Neutrophil (primary cell): ENCODE measurements at regions not wholly inside any gene's neighbourhood (a gene's known extent, or its start where the extent isn't known, plus 50 kb on each side); places are given as distances from the start of the nearest gene placed in this dataset.

ENCODE experiments used
- H3K27ac ChIP-seq: fragments of 200-600 bp; sonication (generic); 2 replicates; pipeline ENCODE4 v1.5.1; 2016; ENCODE audit warnings: mild to moderate bottlenecking, moderate library complexity
- H3K27me3 ChIP-seq: fragments of 200-600 bp; sonication (generic); 2 replicates; pipeline ENCODE4 v1.6.0; 2016; ENCODE audit warnings: mild to moderate bottlenecking
- H3K36me3 ChIP-seq: fragments of 200-600 bp; sonication (generic); 2 replicates; pipeline ENCODE4 v1.5.1; 2017
- H3K4me1 ChIP-seq, 2 experiments: fragments of 200-600 bp in 1 of 2; sonication (generic) in 1 of 2; 1 replicate in 1 of 2; 2 replicates in 1 of 2; pipeline versions ENCODE4 v1.5.1 to v1.6.1; 2013 to 2016; ENCODE audit warnings: low read depth in 1 of 2, low read length in 1 of 2, mild to moderate bottlenecking in 1 of 2, moderate library complexity in 1 of 2; ENCODE audit not compliant: control insufficient read depth in 1 of 2, insufficient read depth in 1 of 2
- H3K4me3 ChIP-seq, 2 experiments: fragments of 200-600 bp in 1 of 2; sonication (generic) in 1 of 2; 1 replicate in 1 of 2; 2 replicates in 1 of 2; pipeline ENCODE4 v1.5.1; 2013 to 2016; ENCODE audit warnings: low read depth in 1 of 2, low read length in 1 of 2, mild to moderate bottlenecking in 1 of 2, moderate library complexity in 1 of 2
- H3K9me3 ChIP-seq: fragments of 200-600 bp; sonication (generic); 2 replicates; pipeline ENCODE4 v1.5.1; 2016
- CTCF ChIP-seq: fragments of 200-600 bp; sonication (generic); IDR thresholded peaks from 2 replicates; pipeline ENCODE4 v1.5.1; 2016; ENCODE audit warnings: antibody characterized with exemption

DNA sequence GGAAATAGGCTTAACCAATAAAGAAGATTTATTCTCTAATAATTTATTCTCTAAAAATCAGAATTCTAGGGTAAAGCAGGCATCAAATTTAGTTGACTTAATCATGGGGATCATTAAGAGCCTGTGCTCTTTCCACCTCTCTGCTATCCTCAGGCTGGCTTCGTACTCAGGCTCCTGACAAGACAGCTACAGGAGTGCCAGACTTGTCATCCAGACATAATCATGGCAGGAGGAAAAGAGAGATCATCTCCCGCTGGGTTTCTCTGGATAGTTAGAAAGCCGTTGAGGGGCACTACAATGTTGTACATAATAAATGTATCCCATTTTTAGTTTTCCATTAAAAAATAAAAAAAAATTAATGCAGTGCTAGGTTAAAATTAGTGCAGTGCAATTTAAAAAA, 171.9 kb downstream of the SEC61B start:
- no peak for TF ChIP-seq CTCF
- no peaks in the 10 kb centered on the region for H3K9me3 ChIP-seq
- H3K36me3 ChIP-seq = no peaks in the 10 kb centered on the region
- H3K27ac ChIP-seq = no peak overlapping the region
- no peak overlapping the region for H3K4me3 ChIP-seq
- no peaks in the 10 kb centered on the region for H3K4me1 ChIP-seq
- no peaks in the 10 kb centered on the region for H3K27me3 ChIP-seq

- TF ChIP-seq CTCF = no peak
- Histone ChIP-seq H3K4me1 (no peaks in the 10 kb centered on the region), H3K27me3 (no peaks in the 10 kb centered on the region), H3K36me3 (no peaks in the 10 kb centered on the region), H3K9me3 (no peaks in the 10 kb centered on the region), H3K27ac (no peak overlapping the region), H3K4me3 (no peak overlapping the region)
Measured at GRCh38 chr9:99398241-99398640, 176.2 kb downstream of the SEC61B start.

DNA sequence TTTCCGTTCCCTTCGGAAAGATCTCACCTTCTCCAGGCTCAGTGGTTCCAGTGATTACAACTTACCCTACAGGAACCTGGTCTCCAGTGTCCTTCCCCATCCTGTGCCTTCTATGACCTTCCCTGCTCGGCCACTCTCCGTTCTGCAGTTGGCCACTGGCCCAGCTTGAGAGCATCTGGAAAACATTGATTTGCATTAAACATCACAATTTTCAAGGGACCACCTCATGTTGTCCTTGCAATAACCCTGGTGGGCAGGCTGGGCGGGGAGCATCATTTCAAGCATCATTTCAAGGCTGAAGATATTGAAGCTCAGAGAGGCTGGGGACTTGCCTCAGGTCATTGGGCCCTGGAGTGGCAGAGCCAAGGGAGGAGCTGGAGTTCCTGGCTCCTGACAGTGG, 177.4 kb downstream of the SEC61B start:
- no peak for TF ChIP-seq CTCF

DNA sequence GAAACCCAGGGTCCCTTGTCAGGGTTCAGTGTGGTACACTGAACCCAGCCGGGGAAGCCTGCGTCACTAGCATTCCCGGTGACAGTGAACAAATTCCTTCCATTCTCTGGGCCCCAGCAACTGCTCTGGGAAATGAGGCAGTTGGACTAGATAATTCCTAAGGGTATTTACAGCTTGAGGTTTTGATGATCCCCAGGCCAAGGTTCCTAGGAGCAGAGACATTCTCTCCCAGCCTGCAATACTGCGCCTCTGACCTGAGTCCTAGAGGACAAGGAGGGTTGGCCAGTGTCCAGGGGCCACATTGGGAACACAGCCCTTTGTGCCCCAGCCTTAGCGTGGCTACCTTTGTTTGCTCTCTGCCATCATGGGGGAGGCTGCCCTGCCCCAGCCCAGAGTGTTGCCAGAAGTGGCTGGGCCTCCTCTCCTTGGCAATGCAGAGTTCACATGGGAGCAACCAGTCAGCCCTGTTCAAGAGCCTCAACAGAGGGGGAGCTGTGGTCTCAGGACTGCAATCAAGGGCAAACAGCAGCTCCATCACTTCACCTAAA, 178.2 kb downstream of the SEC61B start:
- Histone ChIP-seq H3K9me3 (no peaks in the 10 kb centered on the region), H3K27me3 (no peaks in the 10 kb centered on the region), H3K4me3 (no peak overlapping the region), H3K27ac (no peak overlapping the region), H3K36me3 (no peaks in the 10 kb centered on the region), H3K4me1 (no peaks in the 10 kb centered on the region)
- no peak for TF ChIP-seq CTCF

More for the DNA sequence above, 177.4 kb downstream of the SEC61B start:
- H3K9me3 ChIP-seq = no peaks in the 10 kb centered on the region
- H3K27me3 ChIP-seq = no peaks in the 10 kb centered on the region
- H3K4me3 ChIP-seq = no peak overlapping the region
- H3K27ac ChIP-seq = no peak overlapping the region
- H3K36me3 ChIP-seq = no peaks in the 10 kb centered on the region
- no peaks in the 10 kb centered on the region for H3K4me1 ChIP-seq

GRCh38 chr9:99401680-99402504, 179.8 kb downstream of the SEC61B start:
- Histone ChIP-seq H3K27ac (no peak overlapping the region), H3K9me3 (no peaks in the 10 kb centered on the region), H3K27me3 (no peaks in the 10 kb centered on the region), H3K4me3 (no peak overlapping the region), H3K4me1 (no peaks in the 10 kb centered on the region), H3K36me3 (no peaks in the 10 kb centered on the region)
- TF ChIP-seq CTCF = no peak
